H9 (cell line): ENCODE measurements at regions not wholly inside any gene's neighbourhood (a gene's known extent, or its start where the extent isn't known, plus 50 kb on each side); places are given as distances from the start of the nearest gene placed in this dataset.

Experiments used
- DNase-seq: peaks from one replicate; pipeline ENCODE4 v3.0.0-alpha.2; 2017
- H2AFZ ChIP-seq: one replicate; pipeline ENCODE4 v1.6.1; 2013; ENCODE audit warnings: mild to moderate bottlenecking, low read length, control low read depth, moderate library complexity
- H2AK5ac ChIP-seq: 2 replicates; pipeline ENCODE4 v1.6.1; 2013; ENCODE audit warnings: low read length, control low read depth, mixed read lengths; ENCODE audit not compliant: insufficient read length
- H2BK120ac ChIP-seq: one replicate; pipeline ENCODE4 v1.6.1; 2013; ENCODE audit warnings: low read depth, mild to moderate bottlenecking, low read length, control low read depth, inconsistent platforms; ENCODE audit not compliant: poor library complexity, severe bottlenecking
- H2BK12ac ChIP-seq: 2 replicates; pipeline ENCODE4 v1.6.1; 2013; ENCODE audit warnings: low read length, control low read depth, mixed read lengths, low read depth; ENCODE audit not compliant: insufficient read length
- H2BK15ac ChIP-seq: 2 replicates; pipeline ENCODE4 v1.6.1; 2013; ENCODE audit warnings: low read depth, low read length, control low read depth
- H2BK20ac ChIP-seq: one replicate; pipeline ENCODE4 v1.6.1; 2013; ENCODE audit warnings: low read depth, mild to moderate bottlenecking, low read length, control low read depth, inconsistent platforms; ENCODE audit not compliant: poor library complexity, severe bottlenecking
- H2BK5ac ChIP-seq: 2 replicates; pipeline ENCODE4 v1.6.1; 2013; ENCODE audit warnings: low read length, control low read depth, mixed read lengths; ENCODE audit not compliant: insufficient read length
- H3K14ac ChIP-seq: 2 replicates; pipeline ENCODE4 v1.6.1; 2013; ENCODE audit warnings: low read length, control low read depth; ENCODE audit not compliant: insufficient read depth
- H3K18ac ChIP-seq: 2 replicates; pipeline ENCODE4 v1.6.1; 2013; ENCODE audit warnings: low read depth, mild to moderate bottlenecking, mixed read lengths, low read length, control low read depth; ENCODE audit not compliant: insufficient read length
- H3K23ac ChIP-seq: 2 replicates; pipeline ENCODE4 v1.6.1; 2013; ENCODE audit warnings: low read length, control low read depth, mixed read lengths, low read depth; ENCODE audit not compliant: insufficient read length
- H3K23me2 ChIP-seq: 2 replicates; pipeline ENCODE4 v1.6.1; 2013; ENCODE audit warnings: low read depth, mild to moderate bottlenecking, mixed read lengths, low read length, control low read depth; ENCODE audit not compliant: insufficient read length, poor library complexity, severe bottlenecking
- H3K27ac ChIP-seq: 2 replicates; pipeline ENCODE4 v1.5.1; 2013; ENCODE audit warnings: low read length, control low read depth, mixed read lengths, low read depth; ENCODE audit not compliant: insufficient read length
- H3K27me3 ChIP-seq: 2 replicates; pipeline ENCODE4 v1.6.1; 2013; ENCODE audit warnings: low read length, control low read depth, inconsistent platforms; ENCODE audit not compliant: insufficient read depth
- H3K4ac ChIP-seq: 2 replicates; pipeline ENCODE4 v1.6.1; 2013; ENCODE audit warnings: low read depth, mild to moderate bottlenecking, control low read depth, inconsistent platforms, low read length, moderate library complexity
- H3K4me1 ChIP-seq: 2 replicates; pipeline ENCODE4 v1.6.1; 2013; ENCODE audit warnings: low read length, control low read depth, inconsistent platforms; ENCODE audit not compliant: insufficient read depth
- H3K4me2 ChIP-seq: 2 replicates; pipeline ENCODE4 v1.6.1; 2013; ENCODE audit warnings: low read length, control low read depth, mixed read lengths; ENCODE audit not compliant: insufficient read length, insufficient read depth
- H3K56ac ChIP-seq: 2 replicates; pipeline ENCODE4 v1.6.1; 2013; ENCODE audit warnings: low read depth, mild to moderate bottlenecking, mixed read lengths, low read length, control low read depth; ENCODE audit not compliant: insufficient read length
- H3K79me1 ChIP-seq: 2 replicates; pipeline ENCODE4 v1.6.1; 2013; ENCODE audit warnings: low read depth, mild to moderate bottlenecking, moderate library complexity, low read length, control low read depth, inconsistent platforms; ENCODE audit not compliant: insufficient read depth, poor library complexity, severe bottlenecking
- H3K79me2 ChIP-seq: 2 replicates; pipeline ENCODE4 v1.6.1; 2013; ENCODE audit warnings: low read length, control low read depth, inconsistent platforms; ENCODE audit not compliant: insufficient read depth
- H3K9ac ChIP-seq: 2 replicates; pipeline ENCODE4 v1.6.1; 2013; ENCODE audit warnings: low read length, control low read depth, mixed read lengths; ENCODE audit not compliant: insufficient read length; ENCODE audit errors: extremely low read depth
- H3K9me3 ChIP-seq: one replicate; pipeline ENCODE4 v1.6.1; 2013; ENCODE audit warnings: low read depth, low read length, inconsistent platforms; ENCODE audit not compliant: control insufficient read depth
- H3T11ph ChIP-seq: one replicate; pipeline ENCODE4 v1.6.1; 2013; ENCODE audit warnings: mild to moderate bottlenecking, low read length, control low read depth, inconsistent platforms
- H4K20me1 ChIP-seq: one replicate; pipeline ENCODE4 v1.6.1; 2013; ENCODE audit not compliant: control insufficient read depth, insufficient read length, insufficient read depth
- H4K5ac ChIP-seq: 2 replicates; pipeline ENCODE4 v1.6.1; 2013; ENCODE audit warnings: low read depth, mild to moderate bottlenecking, mixed read lengths, low read length, control low read depth; ENCODE audit not compliant: insufficient read length
- H4K8ac ChIP-seq: replicated peaks from 2 replicates; pipeline ENCODE4 v1.6.1; 2013; ENCODE audit warnings: low read length, control low read depth, mixed read lengths, low read depth; ENCODE audit not compliant: insufficient read length
- H4K91ac ChIP-seq: 2 replicates; pipeline ENCODE4 v1.6.1; 2013; ENCODE audit warnings: low read depth, mild to moderate bottlenecking, moderate library complexity, mixed read lengths, low read length, control low read depth; ENCODE audit not compliant: insufficient read length
- H3K27ac Mint-ChIP-seq, 3 experiments: 2 replicates in 2 of 3; 3 replicates in 1 of 3; pipeline ENCODE4 v1.8.0; 2020 to 2021; ENCODE audit warnings: mixed read lengths in 3 of 3, mild to moderate bottlenecking in 1 of 3, moderate library complexity in 1 of 3
- H3K27me3 Mint-ChIP-seq: 2 replicates; pipeline ENCODE4 v1.8.0; 2021; ENCODE audit warnings: low read depth, mild to moderate bottlenecking, moderate library complexity, mixed read lengths
- H3K36me3 Mint-ChIP-seq, 3 experiments: 2 replicates in 2 of 3; 3 replicates in 1 of 3; pipeline ENCODE4 v1.8.0; 2020 to 2021; ENCODE audit warnings: low read depth in 3 of 3, mixed read lengths in 3 of 3; ENCODE audit not compliant: insufficient read depth in 1 of 3
- H3K4me1 Mint-ChIP-seq, 2 experiments: 2 replicates each; pipeline ENCODE4 v1.8.0; 2020; ENCODE audit warnings: mixed read lengths in 2 of 2
- H3K4me3 Mint-ChIP-seq, 2 experiments: 2 replicates in 1 of 2; 3 replicates in 1 of 2; pipeline ENCODE4 v1.8.0; 2020 to 2021; ENCODE audit warnings: mild to moderate bottlenecking in 2 of 2, mixed read lengths in 2 of 2, moderate library complexity in 1 of 2
- H3K9me3 Mint-ChIP-seq, 2 experiments: 2 replicates in 1 of 2; 3 replicates in 1 of 2; pipeline ENCODE4 v1.8.0; 2020; ENCODE audit warnings: mild to moderate bottlenecking in 2 of 2, mixed read lengths in 2 of 2, moderate library complexity in 1 of 2
- WGBS: extraction: QIAGEN DNeasy Blood & Tissue Kit; methylation state at CpG from one replicate; pipeline ENCODE4 v1.1.7; 2013; ENCODE audit warnings: missing lambda C conversion rate, low lambda C conversion rate, mixed read lengths; ENCODE audit not compliant: insufficient read length; ENCODE audit errors: extremely low coverage; 5-methylcytosine and 5-hydroxymethylcytosine counted together
- TF ChIP-seq, protein P1 (sequence below): fragments of 200-600 bp; sonication (generic); conservative IDR thresholded peaks from 3 replicates; pipeline ENCODE4 v1.8.0; 2021; ENCODE audit warnings: antibody characterized with exemption, mild to moderate bottlenecking

DNA sequence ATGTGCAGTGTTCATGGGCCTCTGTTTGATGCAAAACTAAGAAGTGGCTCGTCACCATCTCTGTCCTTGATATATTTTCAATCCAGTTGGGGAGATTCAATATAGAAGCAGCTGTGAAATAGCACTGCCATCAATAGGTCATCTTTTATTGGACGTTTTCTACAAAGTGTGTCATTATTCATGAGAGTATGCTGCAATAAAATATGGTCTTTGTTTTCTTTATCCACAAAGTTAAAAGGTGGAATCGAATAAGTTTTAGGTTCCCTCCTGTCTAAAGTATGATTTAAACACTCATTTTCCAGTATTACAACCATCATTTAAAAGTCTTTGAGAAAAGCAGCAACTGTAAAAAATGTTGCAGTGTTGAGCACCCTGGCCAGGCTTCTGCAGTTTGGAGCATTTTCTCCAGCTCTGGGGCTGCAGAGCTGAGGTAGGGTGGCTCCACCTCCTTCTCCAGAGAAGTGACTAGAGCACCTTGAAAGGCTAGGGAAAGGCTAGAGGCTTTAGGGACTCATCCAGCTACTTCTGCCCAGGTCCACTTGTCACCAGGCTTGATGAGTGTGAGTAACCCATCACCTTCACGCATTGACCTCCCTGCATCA lies 56.5 kb upstream of the DNAH14 start:
- Histone ChIP-seq H2BK5ac (no peak overlapping the region), H3K23ac (no peak overlapping the region), H2BK120ac (no peak overlapping the region), H3K79me2 (no peaks in the 10 kb centered on the region), H2BK12ac (no peak overlapping the region), H3K14ac (no peak overlapping the region), H3K9ac (no peak overlapping the region), H4K5ac (no peak overlapping the region), H2BK15ac (no peak overlapping the region), H2BK20ac (no peak overlapping the region), H3K79me1 (no peaks in the 10 kb centered on the region), H3K23me2 (no peaks in the 10 kb centered on the region), H3K4ac (no peak overlapping the region), H3K56ac (no peak overlapping the region), H2AK5ac (no peak overlapping the region), H2AFZ (no peak overlapping the region), H3K27ac (no peak overlapping the region), H4K8ac (no peak overlapping the region), H3K9me3 (no peaks in the 10 kb centered on the region), H3K4me1 (peaks cover 7% of the 10 kb centered on the region; the same call in 1 of the 2 replicates), H3T11ph (no peak overlapping the region), H4K91ac (no peak overlapping the region), H3K18ac (no peak overlapping the region), H4K20me1 (no peaks in the 10 kb centered on the region), H3K4me2 (no peak overlapping the region), H3K27me3 (no peaks in the 10 kb centered on the region)
- Mint-ChIP-seq H3K27ac (no peak overlapping the region), H3K4me1 (peaks cover 18 to 20% of the 10 kb centered on the region in 2 experiments), H3K9me3 (no peaks in the 10 kb centered on the region), H3K27me3 (no peaks in the 10 kb centered on the region; the same call in 1 of the 2 replicates), H3K36me3 (no peaks in the 10 kb centered on the region; a peak in 1 of 7 replicates), H3K4me3 (no peak overlapping the region)
- TF ChIP-seq, protein P1, sequence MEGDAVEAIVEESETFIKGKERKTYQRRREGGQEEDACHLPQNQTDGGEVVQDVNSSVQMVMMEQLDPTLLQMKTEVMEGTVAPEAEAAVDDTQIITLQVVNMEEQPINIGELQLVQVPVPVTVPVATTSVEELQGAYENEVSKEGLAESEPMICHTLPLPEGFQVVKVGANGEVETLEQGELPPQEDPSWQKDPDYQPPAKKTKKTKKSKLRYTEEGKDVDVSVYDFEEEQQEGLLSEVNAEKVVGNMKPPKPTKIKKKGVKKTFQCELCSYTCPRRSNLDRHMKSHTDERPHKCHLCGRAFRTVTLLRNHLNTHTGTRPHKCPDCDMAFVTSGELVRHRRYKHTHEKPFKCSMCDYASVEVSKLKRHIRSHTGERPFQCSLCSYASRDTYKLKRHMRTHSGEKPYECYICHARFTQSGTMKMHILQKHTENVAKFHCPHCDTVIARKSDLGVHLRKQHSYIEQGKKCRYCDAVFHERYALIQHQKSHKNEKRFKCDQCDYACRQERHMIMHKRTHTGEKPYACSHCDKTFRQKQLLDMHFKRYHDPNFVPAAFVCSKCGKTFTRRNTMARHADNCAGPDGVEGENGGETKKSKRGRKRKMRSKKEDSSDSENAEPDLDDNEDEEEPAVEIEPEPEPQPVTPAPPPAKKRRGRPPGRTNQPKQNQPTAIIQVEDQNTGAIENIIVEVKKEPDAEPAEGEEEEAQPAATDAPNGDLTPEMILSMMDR, result no peak
- WGBS, result no CpG with 5 or more reads among the region's 4 CpGs
- DNase-seq, result peak; percentile 33
